ENCODE measurements at regions not wholly inside any gene's neighbourhood (a gene's known extent, or its start where the extent isn't known, plus 50 kb on each side); places are given as distances from the start of the nearest gene placed in this dataset.

DNA sequence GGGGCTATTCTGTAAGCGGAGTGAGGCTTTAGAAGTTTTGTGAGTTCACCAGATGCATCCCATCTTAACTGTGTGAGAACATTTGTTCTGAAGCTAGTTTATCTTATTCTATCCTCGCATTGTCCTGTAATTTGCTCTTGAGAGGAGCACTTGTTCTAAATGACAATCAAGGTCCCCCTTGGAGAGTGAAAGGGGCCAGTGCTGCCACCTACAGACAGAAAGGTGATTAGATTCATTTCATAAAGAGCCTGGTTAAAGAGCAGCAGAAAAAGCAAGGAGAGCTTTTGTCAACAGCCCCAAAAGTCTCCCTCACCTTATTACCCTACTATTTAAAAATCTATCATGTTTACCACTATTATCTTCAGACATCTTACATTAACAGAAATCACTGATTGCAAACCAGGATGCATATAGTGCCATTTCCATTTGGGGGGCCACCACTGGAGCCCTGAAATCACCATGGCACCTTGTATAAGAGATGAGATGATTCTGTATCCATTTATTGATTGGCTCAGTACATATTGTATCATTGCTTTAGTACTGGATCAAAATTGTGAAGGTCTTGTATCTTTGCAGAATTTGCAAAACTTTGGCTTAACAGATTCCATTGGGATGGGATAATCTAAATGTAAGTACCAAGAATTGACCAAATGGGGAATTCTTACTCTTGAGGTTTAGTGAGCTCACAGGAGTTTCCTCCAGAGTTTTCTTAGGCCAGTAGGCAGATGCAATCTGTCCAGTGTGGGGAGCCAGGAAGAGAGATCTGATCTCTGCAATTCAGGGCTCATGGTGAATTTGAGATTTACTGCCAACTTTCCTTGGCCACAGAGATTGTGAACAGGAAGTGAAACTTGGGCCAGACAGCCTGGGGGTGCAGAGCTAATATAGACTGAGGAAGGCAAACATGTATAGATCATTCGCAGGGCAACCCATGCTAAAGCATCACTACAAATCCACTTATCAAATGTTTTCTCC lies 64.3 kb upstream of the TRABD2B start:
- TF ChIP-seq CTCF (IDR thresholded peaks at IDR 0.05) (peak in 3 of 4 experiments; percentile 14 to 55 (median 38)), EP300 (IDR thresholded peaks at IDR 0.05) (no peak), POLR2A (IDR thresholded peaks at IDR 0.05) (no peak)
